C4-2B (cell line): ENCODE measurements at regions not wholly inside any gene's neighbourhood (a gene's known extent, or its start where the extent isn't known, plus 50 kb on each side); places are given as distances from the start of the nearest gene placed in this dataset.

ENCODE experiments used
- CTCF ChIP-seq: fragments of 450-650 bp; conservative IDR thresholded peaks from 2 replicates; pipeline ENCODE4 v1.5.1; 2017; ENCODE audit warnings: mild to moderate bottlenecking
- ZFX ChIP-seq: fragments of 450-650 bp; IDR thresholded peaks from 2 replicates; pipeline ENCODE4 v1.6.1; 2017

GRCh38 chr10:3692387-3692999 is 92.5 kb downstream of the KLF6 start:
- TF ChIP-seq CTCF (no peak), ZFX (no peak)
